PFSK-1 (cell line): ENCODE measurements at regions not wholly inside any gene's neighbourhood (a gene's known extent, or its start where the extent isn't known, plus 50 kb on each side); places are given as distances from the start of the nearest gene placed in this dataset.

ENCODE experiments used
- FOXP2 ChIP-seq: optimal IDR thresholded peaks from 2 replicates; pipeline ENCODE3; 2011; ENCODE audit warnings: borderline replicate concordance, control low read depth, inconsistent platforms; ENCODE audit not compliant: insufficient read depth; ENCODE audit errors: extremely low read length, extremely low read depth
- POLR2AphosphoS5 ChIP-seq: IDR thresholded peaks from 2 replicates; pipeline ENCODE4 v1.6.1; 2012; ENCODE audit warnings: low read depth, mild to moderate bottlenecking, control low read depth, low read length, moderate library complexity
- SIN3A ChIP-seq: IDR thresholded peaks from 2 replicates; pipeline ENCODE4 v1.6.1; 2012; ENCODE audit warnings: mild to moderate bottlenecking, low read length, moderate library complexity, borderline replicate concordance; ENCODE audit not compliant: insufficient read depth
- TAF1 ChIP-seq: IDR thresholded peaks from 2 replicates; pipeline ENCODE4 v1.6.1; 2012; ENCODE audit warnings: low read length, control low read depth, borderline replicate concordance; ENCODE audit not compliant: insufficient read depth
- TF ChIP-seq, protein P1 (sequence below), 2 experiments: IDR thresholded peaks; 2 replicates each; pipeline versions ENCODE4 v1.6.1 to v1.8.0; 2011 to 2012; ENCODE audit warnings: low read depth in 2 of 2, low read length in 2 of 2, control low read depth in 1 of 2, inconsistent platforms in 1 of 2, mild to moderate bottlenecking in 1 of 2, moderate library complexity in 1 of 2; ENCODE audit not compliant: insufficient read depth in 1 of 2

DNA sequence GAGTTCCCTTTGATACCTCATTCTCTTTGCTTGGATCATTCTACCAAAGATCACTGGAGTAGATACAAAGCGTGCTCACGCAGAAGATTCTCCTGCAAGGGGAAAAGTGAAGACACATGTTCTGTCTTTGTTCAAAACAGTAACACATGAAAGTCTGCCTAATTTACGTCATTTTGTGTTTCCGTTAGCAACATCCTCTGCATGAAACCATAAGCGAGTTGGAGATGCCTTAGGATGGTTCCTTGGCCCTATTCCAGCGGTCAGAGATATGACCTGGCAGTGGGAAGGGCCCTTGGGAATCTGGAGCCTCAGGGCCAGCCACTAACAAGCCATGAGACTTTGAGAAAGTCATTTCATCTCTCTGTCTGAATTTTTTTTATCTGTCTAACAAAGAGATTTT is 180.9 kb upstream of the TWIST2 start:
- TF ChIP-seq FOXP2 (no peak), POLR2AphosphoS5 (no peak), SIN3A (no peak; the same call in 1 of the 2 replicates), TAF1 (no peak)
- TF ChIP-seq, protein P1, sequence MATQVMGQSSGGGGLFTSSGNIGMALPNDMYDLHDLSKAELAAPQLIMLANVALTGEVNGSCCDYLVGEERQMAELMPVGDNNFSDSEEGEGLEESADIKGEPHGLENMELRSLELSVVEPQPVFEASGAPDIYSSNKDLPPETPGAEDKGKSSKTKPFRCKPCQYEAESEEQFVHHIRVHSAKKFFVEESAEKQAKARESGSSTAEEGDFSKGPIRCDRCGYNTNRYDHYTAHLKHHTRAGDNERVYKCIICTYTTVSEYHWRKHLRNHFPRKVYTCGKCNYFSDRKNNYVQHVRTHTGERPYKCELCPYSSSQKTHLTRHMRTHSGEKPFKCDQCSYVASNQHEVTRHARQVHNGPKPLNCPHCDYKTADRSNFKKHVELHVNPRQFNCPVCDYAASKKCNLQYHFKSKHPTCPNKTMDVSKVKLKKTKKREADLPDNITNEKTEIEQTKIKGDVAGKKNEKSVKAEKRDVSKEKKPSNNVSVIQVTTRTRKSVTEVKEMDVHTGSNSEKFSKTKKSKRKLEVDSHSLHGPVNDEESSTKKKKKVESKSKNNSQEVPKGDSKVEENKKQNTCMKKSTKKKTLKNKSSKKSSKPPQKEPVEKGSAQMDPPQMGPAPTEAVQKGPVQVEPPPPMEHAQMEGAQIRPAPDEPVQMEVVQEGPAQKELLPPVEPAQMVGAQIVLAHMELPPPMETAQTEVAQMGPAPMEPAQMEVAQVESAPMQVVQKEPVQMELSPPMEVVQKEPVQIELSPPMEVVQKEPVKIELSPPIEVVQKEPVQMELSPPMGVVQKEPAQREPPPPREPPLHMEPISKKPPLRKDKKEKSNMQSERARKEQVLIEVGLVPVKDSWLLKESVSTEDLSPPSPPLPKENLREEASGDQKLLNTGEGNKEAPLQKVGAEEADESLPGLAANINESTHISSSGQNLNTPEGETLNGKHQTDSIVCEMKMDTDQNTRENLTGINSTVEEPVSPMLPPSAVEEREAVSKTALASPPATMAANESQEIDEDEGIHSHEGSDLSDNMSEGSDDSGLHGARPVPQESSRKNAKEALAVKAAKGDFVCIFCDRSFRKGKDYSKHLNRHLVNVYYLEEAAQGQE (IDR thresholded peaks at IDR 0.05; ENCODE audit: insufficient read depth in 1 of 2, low read depth in 2 of 2, low read length in 2 of 2) = no peak

DNA sequence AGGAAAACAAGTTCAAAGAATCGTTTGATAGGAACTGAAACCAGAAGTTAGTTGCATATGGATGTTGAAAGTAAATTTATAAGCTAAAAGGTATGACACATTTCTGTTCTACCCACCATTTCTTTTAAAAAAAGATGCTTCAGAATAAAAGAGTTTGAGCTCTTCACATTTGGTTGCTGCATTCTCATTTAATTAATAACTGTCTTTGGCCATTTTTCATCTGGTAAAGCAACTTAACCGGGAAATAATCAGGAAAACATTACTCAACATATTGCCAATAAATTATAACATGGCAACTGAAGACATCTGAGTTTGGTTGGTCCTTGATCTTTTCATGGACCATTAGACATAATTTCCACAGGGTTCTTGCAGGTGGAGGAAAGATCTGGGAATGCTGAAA is 180.2 kb upstream of the TWIST2 start:
- TF ChIP-seq TAF1 (no peak), FOXP2 (no peak), POLR2AphosphoS5 (no peak), SIN3A (no peak)
- TF ChIP-seq, protein P1 (IDR thresholded peaks at IDR 0.05; ENCODE audit: insufficient read depth in 1 of 2, low read depth in 2 of 2, low read length in 2 of 2) = no peak

DNA sequence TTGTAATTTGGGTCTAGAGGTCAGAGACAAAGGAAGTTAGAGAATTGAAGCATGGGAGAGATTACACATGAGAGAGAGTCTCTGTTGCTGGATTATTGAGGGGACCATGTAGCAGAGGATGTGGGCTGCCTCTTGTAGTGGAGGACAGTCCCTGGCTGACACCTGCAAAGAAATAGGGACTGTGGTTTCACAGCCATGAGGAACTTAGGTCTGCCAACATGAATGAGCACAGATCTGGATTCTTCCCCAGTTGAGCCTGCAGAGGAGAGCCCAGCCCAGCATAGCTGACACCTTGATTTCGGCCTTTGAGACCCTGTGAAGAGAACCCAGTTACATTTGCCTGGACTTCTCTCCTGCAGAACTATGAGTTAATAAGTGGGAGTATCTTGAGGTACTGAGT is 179.5 kb upstream of the TWIST2 start:
- TF ChIP-seq FOXP2 (no peak), SIN3A (no peak)
- TF ChIP-seq, protein P1 (IDR thresholded peaks at IDR 0.05; ENCODE audit: insufficient read depth in 1 of 2, low read depth in 2 of 2, low read length in 2 of 2) = no peak

DNA sequence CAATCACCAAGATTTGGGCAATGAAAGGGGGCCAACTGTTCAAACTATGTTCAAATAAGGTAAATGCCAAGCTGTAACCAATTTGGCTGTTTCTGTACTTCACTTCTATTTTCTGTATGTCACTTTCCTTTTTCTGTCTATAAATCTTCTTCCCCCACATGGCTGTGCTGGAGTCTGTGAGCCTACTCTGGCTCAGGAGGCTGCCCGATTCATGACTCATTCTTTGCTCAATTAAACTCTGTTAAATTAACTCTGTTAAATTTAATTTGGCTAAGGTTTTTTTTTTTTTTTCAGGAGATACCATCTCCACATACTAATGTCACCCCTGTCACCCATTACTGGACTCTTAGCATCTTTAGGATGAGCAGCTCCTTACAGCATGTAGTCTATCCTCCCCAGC is 178.8 kb upstream of the TWIST2 start:
- TF ChIP-seq, protein P1 (IDR thresholded peaks at IDR 0.05; ENCODE audit: insufficient read depth in 1 of 2, low read depth in 2 of 2, low read length in 2 of 2) = no peak
- no peak for TF ChIP-seq POLR2AphosphoS5
- no peak for TF ChIP-seq SIN3A
- no peak for TF ChIP-seq TAF1
- TF ChIP-seq FOXP2 = no peak

DNA sequence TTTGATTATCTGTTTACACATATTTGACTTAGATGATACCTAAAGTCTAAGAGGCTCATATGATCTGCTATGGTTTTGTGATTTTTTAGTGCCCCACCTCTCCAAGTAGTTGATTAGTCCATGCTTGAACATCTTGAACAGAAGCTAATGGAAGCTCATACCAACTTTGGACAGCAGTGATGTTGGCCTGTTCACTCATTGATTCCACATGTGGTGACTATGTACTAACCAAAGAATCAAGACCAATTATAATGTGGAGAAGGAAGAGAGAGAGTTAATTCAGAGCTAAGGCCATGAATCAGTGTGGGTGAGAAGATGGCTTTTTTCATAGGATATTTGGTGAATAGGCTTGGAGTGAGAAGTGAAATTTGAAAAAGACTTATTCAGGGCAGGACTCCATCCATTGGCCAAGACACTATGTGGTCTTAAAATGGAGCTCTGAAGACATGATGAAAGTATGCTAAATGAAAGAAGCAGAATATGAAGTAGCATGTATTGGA is 178.3 kb upstream of the TWIST2 start:
- TF ChIP-seq, protein P1 (IDR thresholded peaks at IDR 0.05; ENCODE audit: insufficient read depth in 1 of 2, low read depth in 2 of 2, low read length in 2 of 2) = no peak
- TF ChIP-seq POLR2AphosphoS5 (no peak), FOXP2 (no peak), TAF1 (no peak), SIN3A (no peak)
